GM20000 (cell line): ENCODE measurements at regions not wholly inside any gene's neighbourhood (a gene's known extent, or its start where the extent isn't known, plus 50 kb on each side); places are given as distances from the start of the nearest gene placed in this dataset.

Experiments
- DNase-seq: peaks from one replicate; pipeline ENCODE4 v3.0.0; 2012; ENCODE audit warnings: low spot score
- TF ChIP-seq, protein P1 (sequence below): IDR thresholded peaks from 2 replicates; pipeline ENCODE4 v1.5.1; 2012; ENCODE audit warnings: mild to moderate bottlenecking, control low read depth; ENCODE audit errors: extremely low read depth, missing control alignments

DNA sequence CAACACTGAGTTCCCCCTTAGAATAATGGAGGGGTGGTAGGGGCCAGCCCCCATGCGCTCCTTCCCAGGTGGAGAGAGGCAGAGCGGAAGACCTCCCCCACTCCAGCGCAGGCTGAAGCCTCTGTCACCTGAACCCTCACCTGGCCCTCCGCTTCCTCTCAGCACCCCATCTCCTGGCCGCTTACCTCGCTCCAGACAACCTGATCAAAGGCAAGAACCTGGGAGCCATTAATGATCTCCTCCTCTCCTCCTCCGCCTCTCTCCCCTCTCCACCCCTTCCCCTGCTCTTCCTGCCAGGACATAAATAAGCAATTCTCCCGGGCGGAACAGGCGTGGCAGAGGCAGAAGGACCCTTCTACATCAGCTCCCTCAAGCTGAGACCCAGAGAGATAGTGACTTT, 110.2 kb upstream of the LHX1 start:
- TF ChIP-seq, protein P1, sequence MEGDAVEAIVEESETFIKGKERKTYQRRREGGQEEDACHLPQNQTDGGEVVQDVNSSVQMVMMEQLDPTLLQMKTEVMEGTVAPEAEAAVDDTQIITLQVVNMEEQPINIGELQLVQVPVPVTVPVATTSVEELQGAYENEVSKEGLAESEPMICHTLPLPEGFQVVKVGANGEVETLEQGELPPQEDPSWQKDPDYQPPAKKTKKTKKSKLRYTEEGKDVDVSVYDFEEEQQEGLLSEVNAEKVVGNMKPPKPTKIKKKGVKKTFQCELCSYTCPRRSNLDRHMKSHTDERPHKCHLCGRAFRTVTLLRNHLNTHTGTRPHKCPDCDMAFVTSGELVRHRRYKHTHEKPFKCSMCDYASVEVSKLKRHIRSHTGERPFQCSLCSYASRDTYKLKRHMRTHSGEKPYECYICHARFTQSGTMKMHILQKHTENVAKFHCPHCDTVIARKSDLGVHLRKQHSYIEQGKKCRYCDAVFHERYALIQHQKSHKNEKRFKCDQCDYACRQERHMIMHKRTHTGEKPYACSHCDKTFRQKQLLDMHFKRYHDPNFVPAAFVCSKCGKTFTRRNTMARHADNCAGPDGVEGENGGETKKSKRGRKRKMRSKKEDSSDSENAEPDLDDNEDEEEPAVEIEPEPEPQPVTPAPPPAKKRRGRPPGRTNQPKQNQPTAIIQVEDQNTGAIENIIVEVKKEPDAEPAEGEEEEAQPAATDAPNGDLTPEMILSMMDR = no peak
- DNase-seq = no peak

DNA sequence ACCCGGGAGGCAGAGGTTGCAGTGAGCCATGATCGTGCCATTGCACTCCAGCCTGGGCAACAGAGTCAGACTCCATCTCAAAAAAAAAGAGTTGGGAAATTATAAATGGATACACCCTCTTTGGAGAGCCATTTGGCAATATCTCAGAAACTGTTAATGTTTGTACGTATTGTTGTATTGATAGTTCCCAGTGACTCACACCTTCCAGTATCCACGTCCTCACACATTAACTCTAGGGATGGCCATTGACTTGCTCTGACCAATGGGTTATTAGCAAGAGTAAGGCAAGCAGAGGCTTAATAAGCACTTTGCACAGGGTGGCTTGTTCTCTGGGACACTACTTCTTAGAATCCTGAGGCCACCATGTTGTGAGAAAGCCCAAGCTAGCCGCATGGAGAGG, 107.6 kb upstream of the LHX1 start:
- DNase-seq = no peak
- TF ChIP-seq, protein P1 = no peak

DNA sequence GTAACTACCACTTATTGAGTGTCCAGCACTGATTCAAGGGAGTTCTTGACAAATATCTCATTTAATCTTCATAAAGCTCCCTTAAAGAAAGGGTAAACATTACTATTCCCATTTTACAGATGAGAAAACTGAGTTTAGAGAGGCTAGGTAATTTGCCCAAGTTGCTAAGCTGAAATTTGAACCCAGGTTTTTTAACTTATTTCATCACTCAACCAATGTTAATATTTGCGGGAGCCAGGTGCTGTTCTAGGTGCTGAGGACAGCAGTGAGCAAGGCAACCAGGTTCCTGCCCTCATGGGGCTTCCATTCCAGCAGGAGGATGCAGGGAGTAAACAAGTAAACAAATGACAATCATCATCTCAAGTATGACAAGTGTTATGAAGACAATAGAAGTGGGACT, 104.0 kb upstream of the LHX1 start:
- TF ChIP-seq, protein P1 = no peak
- no peak for DNase-seq

- no peak for DNase-seq
- TF ChIP-seq, protein P1 = no peak
Measured at GRCh38 chr17:36835036-36835435, 102.2 kb upstream of the LHX1 start.

DNA sequence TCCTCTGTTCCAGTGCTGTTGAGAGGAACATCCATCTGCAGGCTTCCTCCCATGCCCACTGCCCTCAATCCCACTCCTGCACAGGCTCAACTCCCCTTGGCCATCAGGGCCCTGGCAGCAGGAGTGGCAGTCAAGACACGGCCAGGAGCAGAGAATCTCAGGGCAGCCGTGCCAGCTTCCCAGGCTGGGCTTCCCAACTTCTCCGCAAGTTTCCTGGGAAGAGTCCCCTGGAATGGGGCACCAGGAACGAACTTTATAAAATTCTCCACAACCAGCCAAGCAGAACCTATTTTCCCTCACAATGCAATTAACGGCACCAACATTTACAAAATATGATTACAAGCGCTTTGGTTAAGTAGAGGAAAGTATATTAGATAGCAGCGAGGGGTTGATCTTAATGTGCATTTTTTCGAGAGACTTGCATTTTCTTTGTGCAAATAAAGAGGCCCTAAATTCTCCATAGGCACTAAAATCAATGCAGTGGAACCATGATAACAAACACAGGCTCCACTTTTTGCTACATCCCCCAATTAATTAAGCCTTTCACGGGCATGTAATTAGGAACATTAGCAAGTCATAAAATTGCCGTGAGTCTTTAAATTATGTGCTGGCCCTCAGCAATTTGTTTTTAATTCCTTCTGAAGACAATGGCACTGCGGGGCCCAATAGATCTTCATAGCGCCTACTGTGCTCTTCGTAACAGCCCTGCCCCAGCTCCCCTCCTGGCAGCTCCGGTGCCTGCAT, 99.9 kb upstream of the LHX1 start:
- no peak for DNase-seq
- TF ChIP-seq, protein P1 = no peak

DNA sequence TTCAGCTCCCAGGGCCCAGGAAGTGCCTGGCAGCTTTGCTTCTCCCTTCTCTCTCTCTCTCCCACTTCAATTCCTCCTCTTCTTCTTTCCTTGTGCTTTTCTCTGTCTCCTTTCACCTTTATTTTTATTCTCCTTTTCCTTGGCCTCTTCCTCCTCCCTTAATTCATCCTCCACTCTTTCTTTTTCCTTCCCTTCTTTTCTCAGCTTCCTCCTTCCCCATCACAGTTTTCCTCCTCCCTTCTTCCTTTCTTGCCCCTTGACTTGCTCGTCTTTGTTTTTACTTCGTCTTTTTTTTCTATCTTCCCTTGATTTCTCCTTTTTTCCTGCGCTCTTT, 99.4 kb upstream of the LHX1 start:
- DNase-seq = no peak
- TF ChIP-seq, protein P1 = no peak

DNA sequence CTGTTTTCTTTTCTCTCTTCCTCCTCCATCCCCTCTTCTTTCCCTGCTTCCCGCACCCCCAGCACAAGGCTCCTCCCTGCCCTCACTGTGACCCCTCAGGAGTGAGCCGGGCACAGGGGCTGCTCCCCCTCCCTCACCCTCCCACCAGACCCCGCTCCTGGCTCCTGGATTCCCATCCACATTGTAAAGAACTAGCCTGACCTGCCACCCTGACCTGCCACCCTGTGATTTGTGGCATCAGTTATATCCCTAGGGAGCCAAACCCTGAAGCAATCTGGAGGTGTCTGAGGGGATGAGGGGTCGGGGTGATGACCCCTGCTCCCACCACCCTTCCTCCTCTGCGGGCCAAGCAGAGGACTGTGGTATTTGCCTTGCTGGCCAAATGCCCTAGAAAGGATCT, 98.0 kb upstream of the LHX1 start:
- TF ChIP-seq, protein P1 = no peak
- DNase-seq = no peak
